ENCODE measurements at regions not wholly inside any gene's neighbourhood (a gene's known extent, or its start where the extent isn't known, plus 50 kb on each side); places are given as distances from the start of the nearest gene placed in this dataset.

DNA sequence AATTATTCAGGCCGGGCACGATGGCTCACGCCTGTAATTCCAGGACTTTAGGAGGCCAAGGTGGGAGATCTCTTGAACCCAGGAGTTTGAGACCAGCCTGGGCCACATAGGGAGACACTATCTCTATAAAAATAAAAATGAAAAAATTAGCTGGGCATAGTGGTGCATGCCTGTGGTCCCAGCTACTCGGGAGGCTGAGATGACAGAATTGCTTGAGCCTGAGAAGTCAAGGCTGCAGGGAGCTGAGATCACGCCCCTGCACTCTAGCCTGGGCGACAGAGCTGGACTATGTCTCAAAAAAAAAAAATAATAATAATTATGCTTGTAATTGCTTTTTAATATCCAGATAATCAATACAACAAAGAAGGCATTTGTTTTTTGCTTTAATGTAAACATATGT is 91.3 kb downstream of the RIPK4 start:
- intact Hi-C loops (cut with micrococcal nuclease; ENCODE audit: unreplicated experiment) = no loop called here
- Histone ChIP-seq H3K9me3 (ENCODE audit: low read length) (no peaks in the 10 kb centered on the region), H3K4me2 (ENCODE audit: low read length) (no peak overlapping the region), H3K9me2 (ENCODE audit: insufficient read depth, low read length) (no peaks in the 10 kb centered on the region), H3K4me1 (ENCODE audit: insufficient read depth, low read length, poor library complexity, severe bottlenecking) (no peaks in the 10 kb centered on the region), H4K20me1 (ENCODE audit: insufficient read depth, low read length) (no peaks in the 10 kb centered on the region), H3K36me3 (ENCODE audit: insufficient read depth, low read length) (no peaks in the 10 kb centered on the region), H2AFZ (ENCODE audit: low read length) (no peak overlapping the region), H3K79me2 (ENCODE audit: insufficient read depth, low read depth, low read length) (no peaks in the 10 kb centered on the region), H3K4me3 (ENCODE audit: low read depth, low read length, poor library complexity, severe bottlenecking) (no peak overlapping the region), H3K27ac (ENCODE audit: low read depth, low read length, poor library complexity, severe bottlenecking) (no peak overlapping the region)
- no TSS peak for BruUV-seq (replicated peaks)
- no peak for DNase-seq (ENCODE audit: low spot score)
- ChIA-PET CTCF (ENCODE audit: unreplicated experiment) (no interaction called here), POLR2A (interaction anchor here (0.7 kb wide), 2 partner anchors 130 to 548 kb away, joined by 3 read pairs; no protein-coding TSS in a partner anchor)
- TF ChIP-seq, protein P1, sequence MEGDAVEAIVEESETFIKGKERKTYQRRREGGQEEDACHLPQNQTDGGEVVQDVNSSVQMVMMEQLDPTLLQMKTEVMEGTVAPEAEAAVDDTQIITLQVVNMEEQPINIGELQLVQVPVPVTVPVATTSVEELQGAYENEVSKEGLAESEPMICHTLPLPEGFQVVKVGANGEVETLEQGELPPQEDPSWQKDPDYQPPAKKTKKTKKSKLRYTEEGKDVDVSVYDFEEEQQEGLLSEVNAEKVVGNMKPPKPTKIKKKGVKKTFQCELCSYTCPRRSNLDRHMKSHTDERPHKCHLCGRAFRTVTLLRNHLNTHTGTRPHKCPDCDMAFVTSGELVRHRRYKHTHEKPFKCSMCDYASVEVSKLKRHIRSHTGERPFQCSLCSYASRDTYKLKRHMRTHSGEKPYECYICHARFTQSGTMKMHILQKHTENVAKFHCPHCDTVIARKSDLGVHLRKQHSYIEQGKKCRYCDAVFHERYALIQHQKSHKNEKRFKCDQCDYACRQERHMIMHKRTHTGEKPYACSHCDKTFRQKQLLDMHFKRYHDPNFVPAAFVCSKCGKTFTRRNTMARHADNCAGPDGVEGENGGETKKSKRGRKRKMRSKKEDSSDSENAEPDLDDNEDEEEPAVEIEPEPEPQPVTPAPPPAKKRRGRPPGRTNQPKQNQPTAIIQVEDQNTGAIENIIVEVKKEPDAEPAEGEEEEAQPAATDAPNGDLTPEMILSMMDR (conservative IDR thresholded peaks at IDR 0.05; ENCODE audit: low read length) = no peak
- TF ChIP-seq EZH2phosphoT487 (IDR thresholded peaks at IDR 0.05; ENCODE audit: borderline replicate concordance, low read depth, low read length) = no peak

DNA sequence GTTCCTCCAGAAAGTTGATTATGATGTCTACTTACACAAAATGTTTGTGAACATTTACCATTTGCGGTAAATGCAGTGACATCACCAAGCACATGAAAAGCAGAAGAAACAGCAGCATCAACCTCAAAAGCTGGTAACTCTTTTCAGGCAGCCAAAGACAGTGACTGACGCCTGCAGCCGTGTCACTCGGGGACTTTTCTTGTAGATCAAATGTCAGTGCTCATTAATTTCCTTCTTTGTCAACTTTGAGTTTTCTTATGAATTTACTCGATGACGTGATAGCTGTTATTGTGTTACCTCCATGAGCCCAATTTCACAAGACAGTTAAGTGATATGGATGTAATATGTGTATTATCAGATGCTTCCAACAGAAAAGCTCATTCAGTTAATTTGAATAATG is 92.5 kb downstream of the RIPK4 start:
- no peak overlapping the region for H3K4me3 ChIP-seq (ENCODE audit: low read depth, low read length, poor library complexity, severe bottlenecking)
- H3K9me3 ChIP-seq (ENCODE audit: low read length) = no peaks in the 10 kb centered on the region
- no TSS peak for BruUV-seq (replicated peaks)
- no peaks in the 10 kb centered on the region for H3K79me2 ChIP-seq (ENCODE audit: insufficient read depth, low read depth, low read length)
- H3K27ac ChIP-seq (ENCODE audit: low read depth, low read length, poor library complexity, severe bottlenecking) = no peak overlapping the region
- intact Hi-C loops (cut with micrococcal nuclease; ENCODE audit: unreplicated experiment) = no loop called here
- DNase-seq (ENCODE audit: low spot score) = no peak
- H3K36me3 ChIP-seq (ENCODE audit: insufficient read depth, low read length) = no peaks in the 10 kb centered on the region
- H4K20me1 ChIP-seq (ENCODE audit: insufficient read depth, low read length) = no peaks in the 10 kb centered on the region
- CTCF ChIA-PET (ENCODE audit: unreplicated experiment) = no interaction called here
- POLR2A ChIA-PET = interaction anchor here (0.7 kb wide), 2 partner anchors 56 to 82 kb away, joined by 3 read pairs; no protein-coding TSS in a partner anchor
- no peak overlapping the region for H3K4me2 ChIP-seq (ENCODE audit: low read length)
- H2AFZ ChIP-seq (ENCODE audit: low read length) = no peak overlapping the region
- H3K4me1 ChIP-seq (ENCODE audit: insufficient read depth, low read length, poor library complexity, severe bottlenecking) = no peaks in the 10 kb centered on the region
- H3K9me2 ChIP-seq (ENCODE audit: insufficient read depth, low read length) = no peaks in the 10 kb centered on the region
- TF ChIP-seq EZH2phosphoT487 (IDR thresholded peaks at IDR 0.05; ENCODE audit: borderline replicate concordance, low read depth, low read length) = no peak
- TF ChIP-seq, protein P1 (conservative IDR thresholded peaks at IDR 0.05; ENCODE audit: low read length) = no peak

DNA sequence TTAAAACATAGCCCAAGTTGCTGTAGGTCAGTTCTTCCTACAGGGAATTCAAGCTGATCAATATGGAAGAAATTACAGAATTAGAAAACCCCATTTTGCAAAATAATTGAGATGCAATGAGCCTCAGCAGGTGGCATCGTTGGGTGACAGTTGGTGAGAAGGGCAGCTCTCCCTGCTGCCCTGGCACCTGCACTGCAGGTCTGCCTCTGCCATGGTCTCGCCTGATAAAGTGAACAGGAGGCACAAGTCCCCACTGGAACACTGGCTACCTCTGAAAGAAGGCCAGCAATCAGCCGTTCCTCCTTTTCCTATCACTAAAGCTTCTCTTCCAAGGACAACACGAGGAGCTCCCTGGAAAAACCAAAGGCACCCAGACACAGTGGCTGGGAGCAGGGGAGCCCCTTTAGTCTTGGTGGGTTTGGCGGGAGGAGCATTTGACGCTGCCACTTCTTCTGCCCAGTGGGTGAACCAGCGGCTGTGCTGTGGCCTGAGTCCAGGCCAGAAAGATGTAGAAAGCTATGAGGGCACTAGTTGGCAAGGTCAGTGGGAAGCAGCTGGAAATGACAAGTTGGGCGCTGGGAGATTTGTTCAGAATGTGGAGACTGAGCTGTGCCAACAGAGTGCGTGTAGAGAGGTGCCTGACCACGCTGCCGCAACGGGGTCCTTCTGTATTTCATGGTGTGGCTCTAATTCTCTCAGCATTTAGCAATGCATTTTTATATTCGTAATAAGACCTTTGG is 93.1 kb downstream of the RIPK4 start:
- intact Hi-C loops (cut with micrococcal nuclease; ENCODE audit: unreplicated experiment) = no loop called here
- no TSS peak for BruUV-seq (replicated peaks)

More for the DNA sequence above, 93.1 kb downstream of the RIPK4 start:
- Histone ChIP-seq H3K9me3 (ENCODE audit: low read length) (no peaks in the 10 kb centered on the region), H3K9me2 (ENCODE audit: insufficient read depth, low read length) (no peaks in the 10 kb centered on the region), H3K4me2 (ENCODE audit: low read length) (no peak overlapping the region), H4K20me1 (ENCODE audit: insufficient read depth, low read length) (no peaks in the 10 kb centered on the region), H3K4me3 (ENCODE audit: low read depth, low read length, poor library complexity, severe bottlenecking) (no peak overlapping the region), H2AFZ (ENCODE audit: low read length) (no peak overlapping the region), H3K36me3 (ENCODE audit: insufficient read depth, low read length) (no peaks in the 10 kb centered on the region), H3K4me1 (ENCODE audit: insufficient read depth, low read length, poor library complexity, severe bottlenecking) (no peaks in the 10 kb centered on the region), H3K79me2 (ENCODE audit: insufficient read depth, low read depth, low read length) (no peaks in the 10 kb centered on the region), H3K27ac (ENCODE audit: low read depth, low read length, poor library complexity, severe bottlenecking) (no peak overlapping the region)
- TF ChIP-seq EZH2phosphoT487 (IDR thresholded peaks at IDR 0.05; ENCODE audit: borderline replicate concordance, low read depth, low read length) = no peak
- TF ChIP-seq, protein P1 (conservative IDR thresholded peaks at IDR 0.05; ENCODE audit: low read length) = no peak
- ChIA-PET POLR2A (no interaction called here), CTCF (ENCODE audit: unreplicated experiment) (no interaction called here)
- no peak for DNase-seq (ENCODE audit: low spot score)
